Ectodermal cell (in vitro differentiated cells): ENCODE measurements at regions not wholly inside any gene's neighbourhood (a gene's known extent, or its start where the extent isn't known, plus 50 kb on each side); places are given as distances from the start of the nearest gene placed in this dataset.

Source experiments
- H3K27ac ChIP-seq: 2 replicates; pipeline ENCODE4 v1.7.0; 2013; ENCODE audit warnings: mild to moderate bottlenecking, low read depth, low read length; ENCODE audit not compliant: insufficient read depth, poor library complexity, severe bottlenecking
- H3K27me3 ChIP-seq: 2 replicates; pipeline ENCODE4 v1.7.0; 2013; ENCODE audit warnings: mild to moderate bottlenecking, low read length; ENCODE audit not compliant: insufficient read depth, control insufficient read depth, poor library complexity, severe bottlenecking
- H3K36me3 ChIP-seq: one replicate; pipeline ENCODE4 v1.7.0; 2013; ENCODE audit warnings: low read length; ENCODE audit not compliant: control insufficient read depth, insufficient read depth
- H3K4me1 ChIP-seq: one replicate; pipeline ENCODE4 v1.7.0; 2013; ENCODE audit warnings: low read length; ENCODE audit not compliant: control insufficient read depth, insufficient read depth
- H3K4me3 ChIP-seq: 2 replicates; pipeline ENCODE4 v1.7.0; 2013; ENCODE audit warnings: low read depth, low read length, control low read depth; ENCODE audit not compliant: insufficient read depth
- H3K9me3 ChIP-seq: 2 replicates; pipeline ENCODE4 v1.7.0; 2013; ENCODE audit warnings: mild to moderate bottlenecking, low read length, moderate library complexity; ENCODE audit not compliant: control insufficient read depth
- WGBS, 2 experiments: methylation state at CpG; one replicate each; pipeline ENCODE4 v1.1.7; 2013; ENCODE audit warnings: missing lambda C conversion rate in 2 of 2; 5-methylcytosine and 5-hydroxymethylcytosine counted together

DNA sequence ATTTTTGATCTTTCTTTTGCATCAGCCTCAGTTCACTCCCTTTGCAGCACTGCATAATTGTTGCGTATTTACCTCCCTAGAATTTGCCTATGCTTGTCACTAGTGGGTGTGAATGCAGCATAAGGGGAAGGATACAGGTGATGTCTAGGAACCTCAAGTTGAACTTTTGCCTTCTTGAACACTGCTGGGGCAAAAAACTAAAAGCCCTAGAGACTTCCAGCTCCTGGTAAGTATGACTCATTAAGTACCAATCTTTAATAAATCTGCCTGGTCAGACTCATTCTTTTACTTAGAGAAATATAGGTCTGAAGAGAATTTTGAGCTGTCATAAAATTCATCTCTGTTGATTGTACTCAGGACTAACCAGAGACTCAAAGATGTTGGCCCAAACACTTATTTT, 547.3 kb upstream of the FANCL start:
- WGBS, 2 experiments: 100% methylated on average over 1 of the region's 1 CpG
- no peaks in the 10 kb centered on the region for H3K36me3 ChIP-seq
- no peaks in the 10 kb centered on the region for H3K9me3 ChIP-seq
- no peaks in the 10 kb centered on the region for H3K4me1 ChIP-seq
- no peaks in the 10 kb centered on the region for H3K27me3 ChIP-seq
- no peak overlapping the region for H3K27ac ChIP-seq
- H3K4me3 ChIP-seq: no peak overlapping the region

DNA sequence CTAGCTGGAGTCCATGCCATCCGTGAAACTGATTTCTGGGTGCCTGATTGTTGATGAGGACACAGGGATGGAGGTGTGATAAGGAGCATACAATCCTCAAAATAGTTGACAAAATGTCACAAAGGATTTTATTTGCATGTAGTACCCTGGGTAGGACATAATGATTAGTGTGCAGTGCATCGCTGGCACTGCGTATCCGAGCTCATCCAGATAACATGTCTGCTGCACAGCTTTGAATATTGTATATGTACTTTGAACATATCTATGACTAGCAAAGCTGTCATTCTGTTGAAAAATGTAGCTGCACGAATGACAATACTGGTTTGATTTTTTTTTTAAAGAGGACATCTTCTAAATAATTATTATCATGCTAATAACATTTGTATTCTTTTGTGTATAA, 529.7 kb upstream of the FANCL start:
- Histone ChIP-seq H3K4me3 (no peak overlapping the region), H3K36me3 (no peaks in the 10 kb centered on the region), H3K27ac (no peak overlapping the region), H3K4me1 (no peaks in the 10 kb centered on the region), H3K9me3 (no peaks in the 10 kb centered on the region), H3K27me3 (no peaks in the 10 kb centered on the region)
- WGBS, 2 experiments: 94 to 98% methylated on average over 4 of the region's 5 CpGs

DNA sequence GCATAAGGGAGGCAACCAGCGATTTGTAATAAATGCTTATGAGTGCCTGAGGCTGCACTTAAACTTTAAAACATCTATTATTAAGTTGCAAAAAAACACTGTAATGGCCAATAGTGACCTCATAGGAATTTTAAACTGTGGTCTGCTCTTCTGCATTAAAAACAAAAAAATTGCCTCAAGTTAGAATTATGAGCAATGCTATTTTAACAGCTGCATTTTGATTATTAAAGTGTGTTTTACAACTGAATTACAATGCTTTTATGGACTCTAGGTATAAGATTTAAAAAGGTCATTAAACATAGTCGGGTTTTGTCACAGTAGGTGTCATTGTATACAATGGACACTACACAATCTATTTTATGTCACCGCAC, 528.7 kb upstream of the FANCL start:
- WGBS, 2 experiments: 86% methylated on average over 3 of the region's 3 CpGs; no CpG with 5 or more reads in 1 of the 2 experiments

DNA sequence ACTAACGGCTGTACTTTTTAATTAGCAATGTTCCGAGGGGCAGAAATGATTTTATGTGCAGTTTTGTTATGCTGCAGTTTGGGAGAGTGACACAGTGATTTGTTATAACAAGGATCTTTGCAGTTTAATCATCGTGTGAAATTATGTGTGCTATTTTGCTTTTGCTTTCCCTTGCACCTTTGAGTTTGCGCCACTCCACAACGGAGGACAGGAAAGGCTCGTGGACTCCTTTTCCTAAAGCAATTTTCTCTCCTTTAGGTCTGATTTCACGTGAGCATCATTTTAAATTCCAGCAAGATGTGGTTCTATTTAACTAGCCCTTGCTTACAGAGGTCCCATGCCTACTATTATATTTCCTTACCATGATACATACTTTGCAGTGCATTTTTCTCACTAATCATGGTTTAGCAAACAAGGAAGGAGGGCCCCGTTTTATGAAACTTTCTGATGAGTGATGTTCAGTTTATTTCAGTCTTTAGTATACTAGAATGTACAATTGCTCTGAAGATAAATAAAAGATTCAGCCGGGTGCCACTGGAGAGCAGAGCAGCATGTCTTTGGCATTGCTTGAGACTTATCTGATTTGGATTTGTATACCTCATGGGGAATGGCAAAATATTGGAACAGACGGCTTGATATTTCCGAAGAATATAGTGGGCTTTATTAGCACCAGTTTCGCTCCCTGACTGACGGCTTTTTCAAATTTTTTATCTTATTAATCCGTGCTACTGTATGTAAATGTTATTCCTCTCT, 528.2 kb upstream of the FANCL start:
- Histone ChIP-seq H3K4me3 (no peak overlapping the region), H3K36me3 (no peaks in the 10 kb centered on the region), H3K27ac (no peak overlapping the region), H3K27me3 (no peaks in the 10 kb centered on the region), H3K4me1 (no peaks in the 10 kb centered on the region), H3K9me3 (no peaks in the 10 kb centered on the region)
- 93 to 94% methylated on average over 14 of the region's 14 CpGs for WGBS, 2 experiments

More for the DNA sequence above, 528.7 kb upstream of the FANCL start:
- Histone ChIP-seq H3K4me1 (no peaks in the 10 kb centered on the region), H3K4me3 (no peak overlapping the region), H3K36me3 (no peaks in the 10 kb centered on the region), H3K27ac (no peak overlapping the region), H3K27me3 (no peaks in the 10 kb centered on the region), H3K9me3 (no peaks in the 10 kb centered on the region)

DNA sequence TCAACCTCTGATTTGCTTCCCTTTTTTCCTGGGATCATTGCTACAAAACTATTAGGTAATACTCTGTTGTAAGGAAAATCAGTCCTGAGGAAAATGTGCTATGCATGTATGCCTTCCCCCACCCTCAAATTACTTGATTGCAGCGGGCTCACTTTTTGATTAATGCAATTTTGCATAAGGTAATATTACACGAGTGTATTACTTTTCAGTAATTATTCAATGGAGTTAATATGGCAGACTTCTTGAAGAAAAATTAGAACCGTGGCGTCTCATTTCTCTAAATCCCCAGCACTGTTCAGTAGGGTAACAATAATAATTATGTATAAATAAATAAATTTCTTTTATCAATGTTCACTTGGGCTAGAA, 527.6 kb upstream of the FANCL start:
- Histone ChIP-seq H3K27me3 (no peaks in the 10 kb centered on the region), H3K36me3 (no peaks in the 10 kb centered on the region), H3K4me1 (no peaks in the 10 kb centered on the region), H3K27ac (no peak overlapping the region), H3K9me3 (no peaks in the 10 kb centered on the region), H3K4me3 (no peak overlapping the region)
- 94 to 95% methylated on average over 2 of the region's 4 CpGs for WGBS, 2 experiments

DNA sequence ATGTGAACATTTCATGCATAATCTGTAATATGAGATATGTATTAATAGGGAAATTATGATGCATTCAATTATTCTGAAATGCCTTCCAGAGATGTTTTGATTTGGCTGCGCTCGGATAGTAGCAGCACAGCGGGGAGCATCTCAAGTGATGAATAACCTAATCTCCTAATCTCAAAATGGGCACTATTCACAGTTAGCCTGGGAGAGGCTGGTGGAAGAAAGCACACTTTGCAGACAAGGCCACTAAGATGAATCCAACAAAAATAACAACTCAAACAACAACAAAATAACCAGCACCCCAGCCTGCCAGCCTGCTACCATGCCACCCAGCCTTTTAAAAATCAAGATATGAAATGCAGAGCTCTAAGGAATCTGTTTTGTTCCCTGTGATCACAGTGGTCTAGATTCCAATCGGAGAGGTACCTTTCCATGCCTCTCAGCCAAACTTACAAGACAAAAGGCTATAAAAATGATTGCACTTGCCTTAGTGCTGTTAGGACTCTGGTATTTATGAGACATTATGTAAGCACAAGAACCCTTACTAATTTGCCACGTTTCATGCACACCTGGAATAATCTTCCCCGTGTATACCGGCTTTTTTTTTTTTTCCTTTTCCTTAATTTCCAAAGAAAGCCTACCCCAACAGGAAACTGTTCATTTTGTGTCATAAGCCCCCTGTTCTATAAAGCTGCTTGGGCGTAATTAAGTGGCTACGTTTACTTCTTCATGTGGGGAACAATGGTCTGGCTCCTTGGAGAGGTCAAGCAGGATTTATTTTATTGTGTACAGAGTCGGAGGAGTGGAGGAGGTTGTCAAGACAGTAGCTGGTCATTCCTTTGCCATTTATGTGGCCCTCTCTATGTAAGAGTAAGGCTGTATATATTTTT, 526.9 kb upstream of the FANCL start:
- Histone ChIP-seq H3K36me3 (no peaks in the 10 kb centered on the region), H3K27ac (no peak overlapping the region), H3K27me3 (no peaks in the 10 kb centered on the region), H3K9me3 (no peaks in the 10 kb centered on the region), H3K4me3 (no peak overlapping the region), H3K4me1 (no peaks in the 10 kb centered on the region)
- WGBS, 2 experiments: 80 to 87% methylated on average over 10 of the region's 10 CpGs

DNA sequence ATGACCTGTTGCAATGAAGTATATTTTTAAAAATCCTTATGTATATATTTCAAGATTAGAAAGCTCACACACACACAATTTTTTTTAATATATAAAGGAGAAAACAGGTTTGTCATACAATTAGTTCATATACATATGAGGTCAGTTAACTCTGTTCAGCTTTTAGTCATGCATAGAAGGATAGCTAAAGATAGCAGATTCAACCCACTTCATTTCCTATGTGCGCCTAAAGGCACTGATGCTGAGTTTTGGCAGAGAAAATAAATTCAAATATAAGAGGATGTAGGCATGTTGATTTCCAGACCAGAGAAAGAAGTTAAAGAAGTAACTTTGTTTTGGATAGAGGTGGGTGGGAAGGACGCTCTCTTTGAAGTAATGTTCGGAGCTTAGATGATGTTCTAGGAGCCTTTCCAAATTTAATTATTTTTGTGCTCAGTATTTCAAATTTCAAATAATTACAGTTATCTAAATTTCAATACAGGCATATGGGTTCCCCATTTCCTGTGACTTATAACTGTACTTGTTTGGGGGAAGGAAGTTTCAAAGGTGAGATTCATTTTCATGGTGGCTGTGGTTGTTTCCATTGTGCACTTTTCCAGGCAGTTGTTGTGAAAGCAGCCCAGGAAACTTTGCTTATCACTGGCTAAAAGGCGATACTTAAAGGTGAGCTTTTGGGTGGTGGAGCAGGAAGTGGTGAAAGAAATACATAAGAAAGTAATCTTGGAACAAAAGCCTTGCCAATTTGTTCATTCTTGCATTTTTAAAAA, 523.4 kb upstream of the FANCL start:
- Histone ChIP-seq H3K9me3 (no peaks in the 10 kb centered on the region), H3K36me3 (no peaks in the 10 kb centered on the region), H3K4me1 (peaks cover 3% of the 10 kb centered on the region), H3K27ac (no peak overlapping the region), H3K4me3 (no peak overlapping the region), H3K27me3 (no peaks in the 10 kb centered on the region)
- 90 to 96% methylated on average over 3 to 4 of the region's 4 CpGs for WGBS, 2 experiments

DNA sequence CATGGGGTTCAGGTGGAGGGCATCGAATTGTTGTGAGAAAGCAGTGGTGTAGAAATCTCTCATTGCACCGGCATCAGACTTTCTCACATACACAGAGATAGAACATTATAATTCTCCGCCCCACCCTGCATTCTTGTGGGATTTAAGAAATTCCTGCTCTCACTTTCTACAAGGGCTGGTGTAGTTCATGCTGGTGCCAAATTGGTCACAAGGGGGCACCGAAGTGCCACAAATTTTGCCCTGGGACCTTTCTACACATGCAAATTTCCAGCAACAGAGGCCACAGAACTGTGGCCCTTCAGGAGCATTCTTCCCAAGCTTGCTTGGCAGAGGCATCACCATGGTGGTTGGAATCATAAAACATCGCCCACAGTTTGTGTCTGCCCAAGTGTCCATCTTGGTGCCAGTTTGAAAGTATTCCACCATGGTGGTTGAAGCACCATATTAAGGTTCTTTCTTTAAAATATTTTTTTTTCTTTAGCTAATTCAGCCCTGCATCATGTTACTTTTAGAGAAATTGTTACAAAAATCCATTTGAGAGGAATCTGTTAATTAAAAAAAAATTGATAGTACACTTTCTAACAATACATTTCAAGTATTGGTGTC, 521.2 kb upstream of the FANCL start:
- Histone ChIP-seq H3K27ac (no peak overlapping the region), H3K36me3 (no peaks in the 10 kb centered on the region), H3K4me3 (no peak overlapping the region), H3K27me3 (no peaks in the 10 kb centered on the region), H3K4me1 (peaks cover 3% of the 10 kb centered on the region), H3K9me3 (no peaks in the 10 kb centered on the region)
- WGBS, 2 experiments: 33 to 37% methylated on average over 4 to 5 of the region's 5 CpGs

DNA sequence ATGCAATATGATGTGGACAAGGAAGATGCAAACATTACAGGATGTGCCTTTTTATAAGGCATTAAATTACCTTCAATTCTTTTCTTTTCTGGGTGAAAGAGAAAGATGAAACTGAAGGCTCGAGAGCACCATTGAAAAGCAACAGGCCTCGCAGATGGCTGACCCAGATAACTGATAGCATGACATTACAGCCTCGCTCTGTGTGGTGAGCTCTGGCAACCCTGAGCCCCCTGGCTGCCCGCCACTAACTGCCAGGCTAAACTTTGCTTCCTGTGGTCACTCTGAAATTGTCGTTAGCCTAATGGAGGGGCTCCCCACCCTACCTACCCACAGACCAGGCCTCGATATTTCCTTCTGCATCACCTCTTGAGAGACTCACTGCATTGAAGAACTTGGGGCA, 516.8 kb upstream of the FANCL start:
- Histone ChIP-seq H3K36me3 (no peaks in the 10 kb centered on the region), H3K27me3 (no peaks in the 10 kb centered on the region), H3K4me1 (peaks cover 3% of the 10 kb centered on the region), H3K27ac (no peak overlapping the region), H3K9me3 (no peaks in the 10 kb centered on the region), H3K4me3 (no peak overlapping the region)
- WGBS, 2 experiments: 93% methylated on average over 6 of the region's 6 CpGs
